ENCODE measurements at regions not wholly inside any gene's neighbourhood (a gene's known extent, or its start where the extent isn't known, plus 50 kb on each side); places are given as distances from the start of the nearest gene placed in this dataset.

GRCh38 chr13:64347664-64348063, 2882.5 kb downstream of the PCDH9 start:
- TF ChIP-seq, protein P1, sequence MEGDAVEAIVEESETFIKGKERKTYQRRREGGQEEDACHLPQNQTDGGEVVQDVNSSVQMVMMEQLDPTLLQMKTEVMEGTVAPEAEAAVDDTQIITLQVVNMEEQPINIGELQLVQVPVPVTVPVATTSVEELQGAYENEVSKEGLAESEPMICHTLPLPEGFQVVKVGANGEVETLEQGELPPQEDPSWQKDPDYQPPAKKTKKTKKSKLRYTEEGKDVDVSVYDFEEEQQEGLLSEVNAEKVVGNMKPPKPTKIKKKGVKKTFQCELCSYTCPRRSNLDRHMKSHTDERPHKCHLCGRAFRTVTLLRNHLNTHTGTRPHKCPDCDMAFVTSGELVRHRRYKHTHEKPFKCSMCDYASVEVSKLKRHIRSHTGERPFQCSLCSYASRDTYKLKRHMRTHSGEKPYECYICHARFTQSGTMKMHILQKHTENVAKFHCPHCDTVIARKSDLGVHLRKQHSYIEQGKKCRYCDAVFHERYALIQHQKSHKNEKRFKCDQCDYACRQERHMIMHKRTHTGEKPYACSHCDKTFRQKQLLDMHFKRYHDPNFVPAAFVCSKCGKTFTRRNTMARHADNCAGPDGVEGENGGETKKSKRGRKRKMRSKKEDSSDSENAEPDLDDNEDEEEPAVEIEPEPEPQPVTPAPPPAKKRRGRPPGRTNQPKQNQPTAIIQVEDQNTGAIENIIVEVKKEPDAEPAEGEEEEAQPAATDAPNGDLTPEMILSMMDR (IDR thresholded peaks at IDR 0.05): no peak

- TF ChIP-seq, protein P1 (IDR thresholded peaks at IDR 0.05): no peak
Measured at GRCh38 chr13:64339373-64340063, 2890.6 kb downstream of the PCDH9 start.

DNA sequence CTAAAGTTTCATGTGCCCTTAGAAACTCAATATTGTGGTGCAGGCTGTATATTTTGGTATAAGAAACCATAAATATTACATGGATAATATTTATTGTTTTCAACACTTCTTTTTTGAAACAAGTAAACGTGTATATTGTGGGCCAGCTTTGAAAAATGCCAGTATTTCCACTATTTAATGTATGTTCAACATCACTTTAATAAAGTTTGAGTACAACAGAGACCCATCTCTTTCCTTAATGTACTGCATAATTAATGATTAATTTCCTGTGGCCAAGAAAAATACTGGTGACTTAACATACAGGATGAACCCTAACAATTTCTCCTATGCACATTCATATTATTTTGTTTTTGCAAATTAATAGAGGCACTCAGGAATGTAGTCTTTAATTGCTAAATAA, 2891.5 kb downstream of the PCDH9 start:
- TF ChIP-seq, protein P1 (IDR thresholded peaks at IDR 0.05): no peak

GRCh38 chr13:64333888-64334287, 2896.2 kb downstream of the PCDH9 start:
- TF ChIP-seq, protein P1 (IDR thresholded peaks at IDR 0.05): no peak

GRCh38 chr13:64332048-64332447, 2898.1 kb downstream of the PCDH9 start:
- TF ChIP-seq, protein P1 (IDR thresholded peaks at IDR 0.05): no peak

GRCh38 chr13:64327505-64328194, 2902.5 kb downstream of the PCDH9 start:
- TF ChIP-seq, protein P1 (IDR thresholded peaks at IDR 0.05): no peak

DNA sequence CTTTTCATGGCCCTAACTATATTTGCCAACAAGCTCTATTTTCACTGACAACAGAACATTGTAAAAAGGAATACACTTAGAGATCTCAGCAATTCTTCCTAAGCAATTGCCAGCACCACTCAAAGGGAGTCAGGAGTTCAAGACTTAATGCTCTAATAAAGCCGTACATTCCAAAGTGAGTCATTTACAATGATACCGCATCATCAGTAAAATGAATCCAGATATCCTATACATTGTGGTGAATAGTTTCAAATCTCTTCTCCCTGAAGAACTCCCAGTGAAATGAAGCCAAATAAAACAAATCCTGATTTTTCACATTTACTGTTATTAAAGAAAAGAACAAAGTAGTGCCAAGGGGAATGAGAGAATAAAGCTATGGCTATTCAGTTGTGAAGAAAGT, 2898.7 kb upstream of the PCDH20 start:
- TF ChIP-seq, protein P1 (IDR thresholded peaks at IDR 0.05): no peak

All from LNCAP (cell line).